Parathyroid adenoma (tissue), 2 donors: ENCODE measurements at regions not wholly inside any gene's neighbourhood (a gene's known extent, or its start where the extent isn't known, plus 50 kb on each side); places are given as distances from the start of the nearest gene placed in this dataset.

Source experiments
- H2AFZ ChIP-seq: fragments of 300-600 bp; sonication (generic); one replicate; pipeline ENCODE4 v1.7.0; 2017; ENCODE audit warnings: antibody characterized with exemption, mild to moderate bottlenecking
- H3K27ac ChIP-seq: fragments of 300-600 bp; sonication (generic); one replicate; pipeline ENCODE4 v1.7.0; 2017
- H3K27me3 ChIP-seq: fragments of 300-600 bp; sonication (generic); one replicate; pipeline ENCODE4 v1.7.0; 2017; ENCODE audit warnings: low read length; ENCODE audit not compliant: control insufficient read depth, insufficient read depth
- H3K36me3 ChIP-seq: fragments of 300-600 bp; sonication (generic); one replicate; pipeline ENCODE4 v1.7.0; 2017; ENCODE audit warnings: low read length; ENCODE audit not compliant: control insufficient read depth, insufficient read depth
- H3K4me1 ChIP-seq: fragments of 300-600 bp; sonication (generic); one replicate; pipeline ENCODE4 v1.7.0; 2017; ENCODE audit warnings: control low read depth
- H3K4me2 ChIP-seq: fragments of 300-600 bp; sonication (generic); one replicate; pipeline ENCODE4 v1.7.0; 2017; ENCODE audit warnings: low read length
- H3K4me3 ChIP-seq: fragments of 300-600 bp; sonication (generic); one replicate; pipeline ENCODE4 v1.7.0; 2017; ENCODE audit warnings: low read depth, low read length
- H3K79me2 ChIP-seq: fragments of 300-600 bp; sonication (generic); one replicate; pipeline ENCODE4 v1.7.0; 2017; ENCODE audit warnings: control low read depth
- H3K9ac ChIP-seq: fragments of 300-600 bp; sonication (generic); one replicate; pipeline ENCODE4 v1.7.0; 2017; ENCODE audit warnings: mild to moderate bottlenecking
- H3K9me3 ChIP-seq: fragments of 300-600 bp; sonication (generic); one replicate; pipeline ENCODE4 v1.7.0; 2017; ENCODE audit warnings: low read length; ENCODE audit not compliant: control insufficient read depth
- TF ChIP-seq, protein P1 (sequence below): fragments of 300-600 bp; sonication (generic); IDR thresholded peaks from one replicate; pipeline ENCODE4 v1.7.0; 2017; ENCODE audit warnings: antibody characterized with exemption, mild to moderate bottlenecking
- donor health status: primary hyperparathyroidism.

DNA sequence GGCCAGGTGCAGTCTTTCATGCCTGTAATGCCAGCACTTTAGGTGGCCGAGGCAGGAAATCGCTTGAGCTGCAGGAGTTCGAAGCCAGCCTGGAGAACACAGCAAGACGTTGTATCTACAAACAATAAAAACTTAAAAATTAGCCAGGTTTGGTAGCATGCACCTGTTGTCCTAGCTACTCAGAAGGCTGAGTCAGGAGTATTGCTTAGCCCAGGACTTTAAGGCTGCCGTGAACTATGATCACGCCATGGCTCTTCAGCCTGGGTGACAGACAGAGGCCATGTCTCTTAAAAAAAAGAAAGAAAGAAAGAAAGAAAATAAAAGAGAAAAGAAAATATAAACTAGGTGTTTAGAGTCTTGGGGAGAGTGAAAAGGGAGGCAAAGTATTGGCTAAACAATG is 96.4 kb upstream of the PDE5A start:
- TF ChIP-seq, protein P1, sequence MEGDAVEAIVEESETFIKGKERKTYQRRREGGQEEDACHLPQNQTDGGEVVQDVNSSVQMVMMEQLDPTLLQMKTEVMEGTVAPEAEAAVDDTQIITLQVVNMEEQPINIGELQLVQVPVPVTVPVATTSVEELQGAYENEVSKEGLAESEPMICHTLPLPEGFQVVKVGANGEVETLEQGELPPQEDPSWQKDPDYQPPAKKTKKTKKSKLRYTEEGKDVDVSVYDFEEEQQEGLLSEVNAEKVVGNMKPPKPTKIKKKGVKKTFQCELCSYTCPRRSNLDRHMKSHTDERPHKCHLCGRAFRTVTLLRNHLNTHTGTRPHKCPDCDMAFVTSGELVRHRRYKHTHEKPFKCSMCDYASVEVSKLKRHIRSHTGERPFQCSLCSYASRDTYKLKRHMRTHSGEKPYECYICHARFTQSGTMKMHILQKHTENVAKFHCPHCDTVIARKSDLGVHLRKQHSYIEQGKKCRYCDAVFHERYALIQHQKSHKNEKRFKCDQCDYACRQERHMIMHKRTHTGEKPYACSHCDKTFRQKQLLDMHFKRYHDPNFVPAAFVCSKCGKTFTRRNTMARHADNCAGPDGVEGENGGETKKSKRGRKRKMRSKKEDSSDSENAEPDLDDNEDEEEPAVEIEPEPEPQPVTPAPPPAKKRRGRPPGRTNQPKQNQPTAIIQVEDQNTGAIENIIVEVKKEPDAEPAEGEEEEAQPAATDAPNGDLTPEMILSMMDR: no peak

DNA sequence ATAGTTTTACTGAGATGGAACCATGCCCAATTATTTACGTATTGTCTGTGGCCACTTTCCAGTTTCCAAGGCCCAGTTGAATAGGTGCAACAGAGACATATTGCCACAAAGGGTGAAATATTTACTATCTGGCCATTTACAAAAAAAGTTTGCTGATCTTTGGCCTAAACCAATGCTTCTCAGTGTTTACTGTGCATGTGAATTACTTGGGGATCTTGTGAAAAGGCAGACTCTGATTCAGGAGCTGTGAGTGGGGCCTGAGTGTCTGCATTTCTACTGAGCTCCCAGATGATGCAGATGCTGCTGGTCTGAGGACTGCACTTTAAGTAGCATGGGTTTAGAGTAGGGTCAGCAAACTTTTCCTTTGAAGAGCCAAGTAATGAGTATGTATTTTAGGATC is 94.1 kb upstream of the PDE5A start:
- H3K9ac ChIP-seq: no peak overlapping the region
- H2AFZ ChIP-seq: no peak overlapping the region
- TF ChIP-seq, protein P1: no peak
- no peaks in the 10 kb centered on the region for H3K79me2 ChIP-seq
- H3K4me1 ChIP-seq: no peaks in the 10 kb centered on the region
- H3K27ac ChIP-seq: no peak overlapping the region
- no peak overlapping the region for H3K4me2 ChIP-seq
- H3K36me3 ChIP-seq: no peaks in the 10 kb centered on the region
- no peaks in the 10 kb centered on the region for H3K9me3 ChIP-seq
- H3K4me3 ChIP-seq: no peak overlapping the region
- no peaks in the 10 kb centered on the region for H3K27me3 ChIP-seq

More for the DNA sequence above, 96.4 kb upstream of the PDE5A start:
- H3K27me3 ChIP-seq: no peaks in the 10 kb centered on the region
- H3K27ac ChIP-seq: no peak overlapping the region
- no peak overlapping the region for H2AFZ ChIP-seq
- H3K4me3 ChIP-seq: no peak overlapping the region
- H3K4me2 ChIP-seq: no peak overlapping the region
- no peaks in the 10 kb centered on the region for H3K36me3 ChIP-seq
- H3K9ac ChIP-seq: no peak overlapping the region
- no peaks in the 10 kb centered on the region for H3K4me1 ChIP-seq
- H3K9me3 ChIP-seq: no peaks in the 10 kb centered on the region
- H3K79me2 ChIP-seq: no peaks in the 10 kb centered on the region

- H3K4me3 ChIP-seq: no peak overlapping the region
- TF ChIP-seq, protein P1: no peak
- no peak overlapping the region for H3K27ac ChIP-seq
- no peak overlapping the region for H2AFZ ChIP-seq
- no peaks in the 10 kb centered on the region for H3K79me2 ChIP-seq
- no peak overlapping the region for H3K4me2 ChIP-seq
- H3K9me3 ChIP-seq: no peaks in the 10 kb centered on the region
- H3K27me3 ChIP-seq: no peaks in the 10 kb centered on the region
- H3K4me1 ChIP-seq: no peaks in the 10 kb centered on the region
- no peaks in the 10 kb centered on the region for H3K36me3 ChIP-seq
- no peak overlapping the region for H3K9ac ChIP-seq
These were observed 93.3 kb upstream of the PDE5A start for GRCh38 chr4:119721878-119722277.

DNA sequence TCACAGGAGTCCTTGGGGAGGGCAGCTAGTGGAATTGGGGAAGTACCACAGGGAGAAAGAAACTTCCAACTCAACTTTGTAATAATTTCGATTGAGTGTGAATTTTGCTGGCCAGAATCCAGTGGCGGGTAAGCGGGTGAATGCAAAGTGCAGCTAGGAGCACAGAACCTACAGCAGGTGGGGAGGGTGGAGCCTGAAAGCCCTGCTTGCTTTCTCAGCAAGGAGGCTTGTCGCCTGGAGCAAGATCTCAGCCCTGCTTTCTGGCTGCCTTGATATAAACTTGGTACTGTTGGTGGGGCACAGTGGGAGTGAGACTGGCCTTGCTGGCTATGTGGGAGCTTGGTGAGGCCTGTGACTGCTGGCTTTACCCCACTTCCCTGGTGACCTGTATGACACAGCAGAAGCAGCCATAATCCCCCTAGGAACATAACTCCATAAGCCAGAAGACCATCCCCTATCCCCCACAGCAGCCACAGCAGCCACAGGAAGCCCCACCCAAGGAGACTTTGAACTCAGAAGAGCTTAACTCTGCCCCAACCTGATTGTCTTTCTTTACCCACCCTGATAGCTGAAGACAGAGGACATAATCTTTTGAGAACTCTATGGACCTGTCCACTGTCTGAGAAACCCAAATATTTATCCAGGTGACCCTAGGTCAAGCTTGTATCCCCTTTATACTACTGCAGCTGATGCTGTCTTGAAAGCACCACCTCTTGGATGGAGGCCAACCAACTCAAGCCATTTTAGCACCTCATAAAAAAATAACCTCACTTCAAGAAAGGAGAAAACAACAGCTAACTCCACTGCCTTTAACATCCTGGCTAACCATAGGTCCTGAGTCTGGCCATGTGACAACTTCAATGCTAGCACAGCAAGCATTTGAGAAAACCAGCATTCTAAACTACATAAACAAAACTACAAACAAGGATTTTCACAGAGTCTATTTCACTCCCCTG is 87.2 kb upstream of the PDE5A start:
- no peaks in the 10 kb centered on the region for H3K9me3 ChIP-seq
- H3K79me2 ChIP-seq: no peaks in the 10 kb centered on the region
- no peak overlapping the region for H2AFZ ChIP-seq
- H3K27ac ChIP-seq: no peak overlapping the region
- H3K36me3 ChIP-seq: no peaks in the 10 kb centered on the region
- H3K4me2 ChIP-seq: no peak overlapping the region
- H3K27me3 ChIP-seq: no peaks in the 10 kb centered on the region
- H3K9ac ChIP-seq: no peak overlapping the region
- H3K4me3 ChIP-seq: no peak overlapping the region
- H3K4me1 ChIP-seq: no peaks in the 10 kb centered on the region
- TF ChIP-seq, protein P1: no peak

DNA sequence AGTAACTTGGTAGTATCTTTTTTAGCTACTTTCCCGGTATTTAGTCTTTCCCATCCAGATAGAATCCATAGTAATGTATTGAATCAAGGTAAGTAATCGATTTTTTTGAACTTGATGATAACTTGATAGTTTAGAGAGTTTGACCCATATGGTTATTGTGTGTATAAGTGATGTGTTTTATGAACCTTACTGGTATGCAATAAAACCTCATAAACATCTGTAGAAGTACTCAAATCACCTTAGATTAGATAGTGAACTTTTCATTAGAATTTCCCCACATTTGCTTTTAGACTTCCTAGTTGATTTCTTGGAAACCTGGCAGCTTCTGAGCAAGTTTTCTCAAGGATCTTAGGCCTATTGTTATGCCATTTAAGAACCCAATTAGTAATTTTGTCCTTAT is 80.8 kb upstream of the PDE5A start:
- H3K4me2 ChIP-seq: no peak overlapping the region
- no peaks in the 10 kb centered on the region for H3K4me1 ChIP-seq
- no peaks in the 10 kb centered on the region for H3K27me3 ChIP-seq
- no peaks in the 10 kb centered on the region for H3K79me2 ChIP-seq
- TF ChIP-seq, protein P1: no peak
- no peak overlapping the region for H3K4me3 ChIP-seq
- no peak overlapping the region for H2AFZ ChIP-seq
- H3K9ac ChIP-seq: no peak overlapping the region
- H3K9me3 ChIP-seq: no peaks in the 10 kb centered on the region
- H3K36me3 ChIP-seq: no peaks in the 10 kb centered on the region
- H3K27ac ChIP-seq: no peak overlapping the region
